OCI-LY7 (cell line): ENCODE measurements at regions not wholly inside any gene's neighbourhood (a gene's known extent, or its start where the extent isn't known, plus 50 kb on each side); places are given as distances from the start of the nearest gene placed in this dataset.

Source experiments
- BruUV-seq: library from RNA; stranded (reverse); fragments of 400-500 nt; replicated peaks from 2 replicates; lab custom pipeline; 2021; lab: Mats Ljungman, UMichigan
- CTCF ChIA-PET: fragments of 300-600 bp; sonication (Branson Sonifier 250); formaldehyde crosslinking; loops from one replicate; lab custom pipeline; 2022; ENCODE audit warnings: antibody characterized with exemption; ENCODE audit not compliant: unreplicated experiment; lab: Charles Lee
- POLR2A ChIA-PET: fragments of 300-600 bp; sonication (Branson Sonifier 250); formaldehyde crosslinking; loops from one replicate; lab custom pipeline; 2022; ENCODE audit warnings: antibody characterized with exemption; lab: Charles Lee
- DNase-seq: peaks from one replicate; pipeline ENCODE4 v3.0.0-alpha.2; 2015; ENCODE audit warnings: low spot score
- H2AFZ ChIP-seq: fragments of 200-600 bp; sonication (generic), shearing (Covaris generic); 2 replicates; pipeline ENCODE4 v1.6.1; 2014; ENCODE audit warnings: mild to moderate bottlenecking, antibody characterized with exemption, low read length, moderate library complexity
- H3K27ac ChIP-seq: fragments of 200-600 bp; sonication (generic); 2 replicates; pipeline ENCODE4 v1.5.1; 2014; ENCODE audit warnings: mixed run types, low read depth, mild to moderate bottlenecking, moderate library complexity, low read length, inconsistent platforms; ENCODE audit not compliant: poor library complexity, severe bottlenecking
- H3K36me3 ChIP-seq: fragments of 200-600 bp; sonication (generic); 2 replicates; pipeline ENCODE4 v1.6.1; 2014; ENCODE audit warnings: mild to moderate bottlenecking, antibody characterized with exemption, low read length, moderate library complexity, mixed read lengths; ENCODE audit not compliant: insufficient read depth
- H3K4me1 ChIP-seq: fragments of 200-600 bp; sonication (generic); 2 replicates; pipeline ENCODE4 v1.5.1; 2014; ENCODE audit warnings: mild to moderate bottlenecking, low read length; ENCODE audit not compliant: insufficient read depth, poor library complexity, severe bottlenecking
- H3K4me2 ChIP-seq: fragments of 200-600 bp; sonication (generic); 2 replicates; pipeline ENCODE4 v1.6.1; 2014; ENCODE audit warnings: mild to moderate bottlenecking, low read length
- H3K4me3 ChIP-seq: fragments of 200-600 bp; sonication (generic); 2 replicates; pipeline ENCODE4 v1.5.1; 2014; ENCODE audit warnings: mild to moderate bottlenecking, low read depth, low read length; ENCODE audit not compliant: poor library complexity, severe bottlenecking
- H3K79me2 ChIP-seq: fragments of 200-600 bp; sonication (generic); 2 replicates; pipeline ENCODE4 v1.6.1; 2016; ENCODE audit warnings: low read depth, mild to moderate bottlenecking, low read length, moderate library complexity, mixed read lengths; ENCODE audit not compliant: insufficient read depth
- H3K9me2 ChIP-seq: fragments of 200-600 bp; sonication (generic); 2 replicates; pipeline ENCODE4 v1.6.1; 2016; ENCODE audit warnings: mild to moderate bottlenecking, low read length, mixed read lengths; ENCODE audit not compliant: insufficient read depth
- H3K9me3 ChIP-seq: fragments of 200-600 bp; sonication (generic); 2 replicates; pipeline ENCODE4 v1.6.1; 2014; ENCODE audit warnings: mild to moderate bottlenecking, mixed run types, low read length, mixed read lengths
- H4K20me1 ChIP-seq: fragments of 200-600 bp; sonication (generic); 2 replicates; pipeline ENCODE4 v1.6.1; 2014; ENCODE audit warnings: mild to moderate bottlenecking, antibody characterized with exemption, low read length, moderate library complexity, mixed read lengths; ENCODE audit not compliant: insufficient read depth
- EZH2phosphoT487 ChIP-seq: fragments of 200-600 bp; sonication (generic); IDR thresholded peaks from 2 replicates; pipeline ENCODE4 v1.6.1; 2018; ENCODE audit warnings: low read depth, borderline replicate concordance, mild to moderate bottlenecking, mixed run types, antibody characterized with exemption, low read length, moderate library complexity, mixed read lengths
- intact Hi-C: fragments of 100-400 bp; cut with micrococcal nuclease; formaldehyde crosslinking; loops from one replicate; pipeline ENCODE4 v1.10.0; 2022; ENCODE audit not compliant: unreplicated experiment
- TF ChIP-seq, protein P1 (sequence below): fragments of 200-600 bp; sonication (generic); conservative IDR thresholded peaks from 2 replicates; pipeline ENCODE4 v1.5.1; 2014; ENCODE audit warnings: mild to moderate bottlenecking, antibody characterized with exemption, low read length, moderate library complexity, mixed read lengths

- TF ChIP-seq, protein P1, sequence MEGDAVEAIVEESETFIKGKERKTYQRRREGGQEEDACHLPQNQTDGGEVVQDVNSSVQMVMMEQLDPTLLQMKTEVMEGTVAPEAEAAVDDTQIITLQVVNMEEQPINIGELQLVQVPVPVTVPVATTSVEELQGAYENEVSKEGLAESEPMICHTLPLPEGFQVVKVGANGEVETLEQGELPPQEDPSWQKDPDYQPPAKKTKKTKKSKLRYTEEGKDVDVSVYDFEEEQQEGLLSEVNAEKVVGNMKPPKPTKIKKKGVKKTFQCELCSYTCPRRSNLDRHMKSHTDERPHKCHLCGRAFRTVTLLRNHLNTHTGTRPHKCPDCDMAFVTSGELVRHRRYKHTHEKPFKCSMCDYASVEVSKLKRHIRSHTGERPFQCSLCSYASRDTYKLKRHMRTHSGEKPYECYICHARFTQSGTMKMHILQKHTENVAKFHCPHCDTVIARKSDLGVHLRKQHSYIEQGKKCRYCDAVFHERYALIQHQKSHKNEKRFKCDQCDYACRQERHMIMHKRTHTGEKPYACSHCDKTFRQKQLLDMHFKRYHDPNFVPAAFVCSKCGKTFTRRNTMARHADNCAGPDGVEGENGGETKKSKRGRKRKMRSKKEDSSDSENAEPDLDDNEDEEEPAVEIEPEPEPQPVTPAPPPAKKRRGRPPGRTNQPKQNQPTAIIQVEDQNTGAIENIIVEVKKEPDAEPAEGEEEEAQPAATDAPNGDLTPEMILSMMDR = no peak
- TF ChIP-seq EZH2phosphoT487 = no peak
- Histone ChIP-seq H4K20me1 (no peaks in the 10 kb centered on the region), H3K4me2 (no peak overlapping the region), H3K9me3 (no peaks in the 10 kb centered on the region), H2AFZ (no peak overlapping the region), H3K36me3 (no peaks in the 10 kb centered on the region), H3K4me1 (no peaks in the 10 kb centered on the region), H3K4me3 (no peak overlapping the region), H3K9me2 (no peaks in the 10 kb centered on the region), H3K79me2 (no peaks in the 10 kb centered on the region), H3K27ac (no peak overlapping the region)
- ChIA-PET CTCF (no interaction called here), POLR2A (interaction anchor here (0.6 kb wide), 1 partner anchor 104 kb away, joined by 3 read pairs; no protein-coding TSS in a partner anchor)
- intact Hi-C loops = no loop called here
- DNase-seq = no peak
- no TSS peak for BruUV-seq
Measured at GRCh38 chr4:171162478-171162877, 650.7 kb upstream of the GALNTL6 start.

DNA sequence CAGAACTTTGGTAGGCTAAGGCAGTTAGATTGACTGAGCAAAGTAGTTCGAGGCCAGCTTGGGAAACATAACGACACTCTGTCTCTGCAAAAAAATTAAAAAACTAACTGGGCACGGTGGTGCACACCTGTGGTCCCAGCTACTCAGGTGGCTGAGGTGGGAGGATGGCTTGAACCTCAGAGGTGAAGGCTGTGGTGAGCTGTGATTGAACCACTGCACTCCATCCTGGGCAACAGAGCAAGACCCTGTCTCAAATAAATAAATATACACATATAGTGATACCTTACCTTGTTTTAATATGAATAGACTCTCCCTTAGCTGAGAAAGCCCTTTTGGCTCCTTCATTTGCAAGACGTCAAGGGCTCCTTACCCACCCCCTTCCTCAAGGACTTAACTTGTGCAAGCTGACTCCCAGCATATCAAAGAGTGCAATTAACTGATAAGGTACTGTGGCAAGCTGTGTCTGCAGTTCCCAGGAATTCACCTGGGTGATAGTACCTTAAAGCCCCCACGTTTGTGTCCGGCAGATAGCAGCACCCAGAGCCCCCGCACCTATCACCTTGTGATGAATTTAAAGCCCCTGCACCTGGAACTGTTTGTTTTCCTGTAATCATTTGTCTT is 655.6 kb upstream of the GALNTL6 start:
- TF ChIP-seq, protein P1 = no peak
- TF ChIP-seq EZH2phosphoT487 = no peak
- POLR2A ChIA-PET = no interaction called here
- H3K4me1 ChIP-seq = no peaks in the 10 kb centered on the region
- intact Hi-C loops = loop anchor here (10.0 kb wide), 1 partner anchor 163 kb away; no protein-coding TSS in a partner anchor
- H3K27ac ChIP-seq = no peak overlapping the region
- H3K9me3 ChIP-seq = no peaks in the 10 kb centered on the region
- no peak overlapping the region for H3K4me3 ChIP-seq
- CTCF ChIA-PET = no interaction called here
- DNase-seq = no peak
- H2AFZ ChIP-seq = no peak overlapping the region
- H3K4me2 ChIP-seq = no peak overlapping the region
- no TSS peak for BruUV-seq
- no peaks in the 10 kb centered on the region for H3K36me3 ChIP-seq
- H4K20me1 ChIP-seq = no peaks in the 10 kb centered on the region
- no peaks in the 10 kb centered on the region for H3K9me2 ChIP-seq
- no peaks in the 10 kb centered on the region for H3K79me2 ChIP-seq

DNA sequence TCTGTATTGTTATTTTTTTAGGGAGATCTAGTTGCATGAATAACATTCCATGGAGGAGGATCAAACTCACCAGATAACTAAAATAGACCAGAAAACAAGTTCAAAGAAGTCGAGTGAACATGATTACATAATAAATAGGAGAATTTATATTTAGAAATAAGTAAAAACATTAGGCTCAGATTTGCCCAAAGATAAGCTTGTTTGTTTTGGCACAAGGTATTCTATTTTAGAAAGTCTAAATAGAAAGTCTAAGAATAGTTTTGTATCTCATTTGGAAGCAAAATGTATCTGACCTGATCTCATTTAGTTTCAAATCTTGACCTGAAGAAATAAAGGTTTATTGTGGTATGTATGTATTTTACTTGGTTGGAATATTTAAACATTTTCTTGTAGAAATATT is 670.6 kb upstream of the GALNTL6 start:
- no TSS peak for BruUV-seq
- no peak for TF ChIP-seq EZH2phosphoT487
- TF ChIP-seq, protein P1 = no peak

More for the DNA sequence above, 670.6 kb upstream of the GALNTL6 start:
- intact Hi-C loops = no loop called here
- no peak overlapping the region for H2AFZ ChIP-seq
- DNase-seq = no peak
- POLR2A ChIA-PET = interaction anchor here (0.9 kb wide), 1 partner anchor 149 kb away, joined by 3 read pairs; no protein-coding TSS in a partner anchor
- H3K27ac ChIP-seq = no peak overlapping the region
- CTCF ChIA-PET = no interaction called here
- H4K20me1 ChIP-seq = no peaks in the 10 kb centered on the region
- H3K4me1 ChIP-seq = no peaks in the 10 kb centered on the region
- H3K79me2 ChIP-seq = no peaks in the 10 kb centered on the region
- no peaks in the 10 kb centered on the region for H3K9me2 ChIP-seq
- no peaks in the 10 kb centered on the region for H3K36me3 ChIP-seq
- H3K4me3 ChIP-seq = no peak overlapping the region
- H3K9me3 ChIP-seq = no peaks in the 10 kb centered on the region
- H3K4me2 ChIP-seq = no peak overlapping the region
